ENCODE measurements at regions not wholly inside any gene's neighbourhood (a gene's known extent, or its start where the extent isn't known, plus 50 kb on each side); places are given as distances from the start of the nearest gene placed in this dataset.

- no peak overlapping the region for H3K4me3 ChIP-seq (replicated peaks; ENCODE audit: low read depth, low read length)
- no peak for TF ChIP-seq CTCF (IDR thresholded peaks at IDR 0.05; ENCODE audit: low read depth, low read length, missing control alignments)
- no peak for DNase-seq (ENCODE audit: extremely low read depth, low read depth)
Measured at GRCh38 chr5:68392617-68393016, 177.1 kb downstream of the PIK3R1 start.

GRCh38 chr5:68395302-68395701, 179.7 kb downstream of the PIK3R1 start:
- DNase-seq (ENCODE audit: extremely low read depth, low read depth) = no peak
- no peak overlapping the region for H3K4me3 ChIP-seq (replicated peaks; ENCODE audit: low read depth, low read length)
- no peak for TF ChIP-seq CTCF (IDR thresholded peaks at IDR 0.05; ENCODE audit: low read depth, low read length, missing control alignments)

GRCh38 chr5:68395926-68396511, 180.5 kb downstream of the PIK3R1 start:
- TF ChIP-seq CTCF (IDR thresholded peaks at IDR 0.05; ENCODE audit: low read depth, low read length, missing control alignments) = no peak
- H3K4me3 ChIP-seq (replicated peaks; ENCODE audit: low read depth, low read length) = no peak overlapping the region
- DNase-seq (ENCODE audit: extremely low read depth, low read depth) = no peak

- H3K4me3 ChIP-seq (replicated peaks; ENCODE audit: low read depth, low read length) = no peak overlapping the region
- DNase-seq (ENCODE audit: extremely low read depth, low read depth) = no peak
- no peak for TF ChIP-seq CTCF (IDR thresholded peaks at IDR 0.05; ENCODE audit: low read depth, low read length, missing control alignments)
Measured at GRCh38 chr5:68396722-68397121, 181.2 kb downstream of the PIK3R1 start.

GRCh38 chr5:68398146-68398812, 182.7 kb downstream of the PIK3R1 start:
- TF ChIP-seq CTCF (IDR thresholded peaks at IDR 0.05; ENCODE audit: low read depth, low read length, missing control alignments) = no peak
- H3K4me3 ChIP-seq (replicated peaks; ENCODE audit: low read depth, low read length) = no peak overlapping the region
- DNase-seq (ENCODE audit: extremely low read depth, low read depth) = no peak

- no peak for TF ChIP-seq CTCF (IDR thresholded peaks at IDR 0.05; ENCODE audit: low read depth, low read length, missing control alignments)
- H3K4me3 ChIP-seq (replicated peaks; ENCODE audit: low read depth, low read length) = no peak overlapping the region
- no peak for DNase-seq (ENCODE audit: extremely low read depth, low read depth)
Measured at GRCh38 chr5:68403301-68403700, 187.7 kb downstream of the PIK3R1 start.

Measured in HFF-Myc (cell line).